Sigmoid colon (tissue), 3 donors: ENCODE measurements at regions not wholly inside any gene's neighbourhood (a gene's known extent, or its start where the extent isn't known, plus 50 kb on each side); places are given as distances from the start of the nearest gene placed in this dataset.

Experiments used
- POLR2A ChIP-seq, 2 donors: fragments of 450-650 bp; IDR thresholded peaks; one replicate each; pipeline ENCODE4 v1.6.1; 2016; ENCODE audit warnings: antibody characterized with exemption in 2 of 2, mild to moderate bottlenecking in 2 of 2, moderate library complexity in 2 of 2
- TF ChIP-seq, protein P1 (sequence below), 4 experiments: fragments of 450-650 bp in 3 of 4; fragments of 200-600 bp in 1 of 4; IDR thresholded peaks; one replicate each; pipeline ENCODE4 v1.5.1; 2016 to 2019; ENCODE audit warnings: antibody characterized with exemption in 4 of 4, mild to moderate bottlenecking in 3 of 4, moderate library complexity in 2 of 4

DNA sequence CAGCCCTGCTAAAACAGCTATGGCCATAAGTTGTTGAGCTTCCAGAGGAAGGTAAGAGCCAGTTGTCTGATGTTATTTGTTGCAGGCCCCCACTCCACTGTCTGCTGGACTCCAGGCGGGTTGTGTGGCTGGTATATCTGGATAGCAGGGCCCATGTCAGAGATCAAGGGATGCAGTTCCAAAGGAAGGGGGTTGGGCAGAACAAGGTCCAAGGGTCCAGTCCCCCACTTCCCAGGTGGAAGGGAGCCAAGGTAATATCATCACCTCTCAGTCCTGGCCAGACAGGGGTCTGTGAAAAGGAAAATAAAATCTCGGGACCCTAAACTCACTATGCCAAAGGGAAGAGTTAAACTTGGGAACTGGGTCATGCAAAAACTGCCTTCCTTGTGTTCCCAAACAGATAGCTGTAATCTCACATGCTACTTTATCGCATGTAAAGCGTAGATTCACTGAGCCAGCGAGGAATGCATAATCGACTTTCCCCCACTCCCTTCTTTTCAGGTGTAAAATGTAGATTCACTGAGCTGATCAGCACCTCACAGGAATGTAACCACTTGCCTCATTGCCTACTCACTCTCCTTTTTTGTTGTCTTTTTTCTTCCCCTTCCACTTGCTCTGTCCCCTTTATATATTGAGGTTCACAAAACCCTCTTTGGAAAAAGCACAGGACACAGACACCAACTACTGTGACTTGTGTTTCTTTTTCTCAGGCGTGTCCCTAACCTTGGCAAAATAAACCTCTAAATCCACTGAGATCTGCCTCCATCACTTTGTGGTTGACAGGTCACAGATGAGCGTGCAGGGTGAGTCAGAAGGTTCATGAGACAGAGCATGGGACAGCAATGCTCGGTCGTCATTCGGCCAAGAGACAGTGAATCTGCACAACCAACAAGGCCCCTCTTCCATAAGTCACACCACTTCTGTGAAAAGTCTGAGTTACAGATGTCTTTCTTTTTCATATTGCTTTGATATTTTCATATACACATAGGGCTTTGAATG is 255.3 kb upstream of the SIX2 start:
- TF ChIP-seq, protein P1, sequence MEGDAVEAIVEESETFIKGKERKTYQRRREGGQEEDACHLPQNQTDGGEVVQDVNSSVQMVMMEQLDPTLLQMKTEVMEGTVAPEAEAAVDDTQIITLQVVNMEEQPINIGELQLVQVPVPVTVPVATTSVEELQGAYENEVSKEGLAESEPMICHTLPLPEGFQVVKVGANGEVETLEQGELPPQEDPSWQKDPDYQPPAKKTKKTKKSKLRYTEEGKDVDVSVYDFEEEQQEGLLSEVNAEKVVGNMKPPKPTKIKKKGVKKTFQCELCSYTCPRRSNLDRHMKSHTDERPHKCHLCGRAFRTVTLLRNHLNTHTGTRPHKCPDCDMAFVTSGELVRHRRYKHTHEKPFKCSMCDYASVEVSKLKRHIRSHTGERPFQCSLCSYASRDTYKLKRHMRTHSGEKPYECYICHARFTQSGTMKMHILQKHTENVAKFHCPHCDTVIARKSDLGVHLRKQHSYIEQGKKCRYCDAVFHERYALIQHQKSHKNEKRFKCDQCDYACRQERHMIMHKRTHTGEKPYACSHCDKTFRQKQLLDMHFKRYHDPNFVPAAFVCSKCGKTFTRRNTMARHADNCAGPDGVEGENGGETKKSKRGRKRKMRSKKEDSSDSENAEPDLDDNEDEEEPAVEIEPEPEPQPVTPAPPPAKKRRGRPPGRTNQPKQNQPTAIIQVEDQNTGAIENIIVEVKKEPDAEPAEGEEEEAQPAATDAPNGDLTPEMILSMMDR (IDR thresholded peaks at IDR 0.05), result no peak
- no peak for TF ChIP-seq POLR2A (IDR thresholded peaks at IDR 0.05)
